GM18498 (cell line): ENCODE measurements at regions not wholly inside any gene's neighbourhood (a gene's known extent, or its start where the extent isn't known, plus 50 kb on each side); places are given as distances from the start of the nearest gene placed in this dataset.
"Not testable (repeated sequence)": the region's sequence is repeated elsewhere in the genome, so short reads cannot be mapped to it uniquely, and the experiment has no call there.

Experiments
- ATAC-seq: cut with Tn5 transposase; IDR thresholded peaks from one replicate; pipeline ENCODE4 v1.9.1; 2021; ENCODE audit warnings: mild to moderate bottlenecking, moderate library complexity; ENCODE audit not compliant: unreplicated experiment

DNA sequence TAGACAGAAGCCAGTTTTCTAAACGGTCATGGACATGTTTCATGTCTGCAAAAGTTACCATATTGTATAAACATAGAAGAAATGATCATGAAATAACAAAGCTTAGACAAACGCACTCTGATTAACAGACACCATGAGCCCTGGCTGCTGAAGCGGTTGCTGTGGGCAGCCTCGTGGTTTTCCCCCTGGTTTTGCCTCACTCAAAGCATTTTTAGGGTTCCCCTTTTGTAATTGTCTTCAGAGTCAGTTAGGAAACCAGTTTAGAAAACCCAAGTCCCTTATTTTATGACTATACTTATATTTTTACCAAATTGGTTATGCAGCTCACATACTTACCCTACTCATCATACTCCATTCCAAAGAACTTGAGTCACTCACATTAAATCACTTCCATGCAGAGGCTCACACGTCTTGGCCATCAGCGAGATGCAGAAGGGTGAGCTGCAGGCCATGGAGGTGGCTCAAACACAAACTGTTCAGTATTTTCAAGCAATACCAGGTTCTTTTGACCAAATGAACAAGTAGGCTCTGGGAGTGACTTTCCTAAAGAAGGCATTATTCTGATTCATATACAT lies 105.6 kb upstream of the SALL3 start:
- ATAC-seq, result no peak

- no peak for ATAC-seq
Observed at GRCh38 chr18:78875016-78875777, 104.4 kb upstream of the SALL3 start.

GRCh38 chr18:78875778-78876650 lies 103.6 kb upstream of the SALL3 start:
- ATAC-seq, result no peak

DNA sequence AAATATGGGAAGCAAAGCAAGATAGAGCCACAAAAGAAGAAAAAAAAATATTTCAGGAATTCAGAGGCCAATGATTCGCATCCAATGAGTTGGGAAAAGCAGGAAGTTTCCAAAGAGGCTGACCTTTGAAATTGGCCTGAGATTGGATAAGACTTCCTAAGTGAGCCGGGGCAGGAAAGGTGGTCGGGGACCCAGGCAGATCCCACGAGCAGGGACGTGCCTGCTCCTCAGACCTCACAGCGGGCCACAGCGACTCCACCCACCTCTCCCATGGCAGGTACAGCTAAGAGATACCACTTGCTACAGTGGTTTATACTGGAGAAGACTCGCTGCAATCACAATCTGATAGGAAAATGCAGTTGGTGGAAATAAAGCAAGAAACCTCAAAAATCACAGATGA lies 102.8 kb upstream of the SALL3 start:
- no peak for ATAC-seq

DNA sequence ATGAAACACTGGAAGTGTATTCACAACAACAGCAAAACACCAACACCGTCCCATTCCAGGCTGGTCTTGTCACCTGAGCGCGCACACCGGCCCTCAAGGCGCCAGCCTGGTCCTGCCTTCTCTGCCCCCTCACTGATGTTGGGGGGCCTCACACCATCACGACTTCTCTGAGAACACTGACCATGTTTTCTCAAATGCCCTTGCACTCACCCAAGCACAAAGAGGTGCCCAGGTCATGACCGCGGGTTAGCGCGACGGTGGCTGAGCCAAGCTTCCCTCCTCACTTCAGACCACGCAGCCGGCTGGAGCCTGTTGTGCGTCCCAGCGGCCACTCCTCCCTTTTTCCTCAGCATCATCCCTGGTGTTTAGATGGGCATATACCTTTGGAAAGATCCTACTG lies 101.3 kb upstream of the SALL3 start:
- no peak for ATAC-seq

- not testable (repeated sequence) for ATAC-seq
Observed at GRCh38 chr18:78879072-78879883, 100.3 kb upstream of the SALL3 start.

DNA sequence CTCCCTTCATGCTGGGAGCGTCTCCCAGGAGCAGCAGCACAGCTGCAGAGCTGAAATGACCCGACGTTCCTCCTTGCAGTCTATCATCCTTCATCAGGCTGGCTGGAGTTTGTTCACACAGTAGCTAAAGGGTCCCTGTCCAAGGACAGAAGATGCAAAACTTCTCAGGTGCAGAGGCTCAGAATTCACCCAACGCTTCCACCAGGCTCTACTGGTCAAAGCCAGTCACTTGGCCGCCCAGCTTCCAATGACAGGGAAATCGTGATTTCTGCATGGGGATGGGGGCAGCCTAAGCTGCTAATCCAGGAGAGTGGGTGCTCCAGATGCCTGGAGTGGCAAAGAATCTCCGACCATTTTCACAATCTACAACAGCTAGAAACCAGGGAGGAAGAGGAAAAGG lies 97.0 kb upstream of the SALL3 start:
- no peak for ATAC-seq

- ATAC-seq, result no peak
Observed at GRCh38 chr18:78883501-78883900, 96.1 kb upstream of the SALL3 start.

GRCh38 chr18:78884502-78884901 lies 95.1 kb upstream of the SALL3 start:
- ATAC-seq, result no peak

GRCh38 chr18:78889250-78889649 lies 90.4 kb upstream of the SALL3 start:
- ATAC-seq, result no peak

- no peak for ATAC-seq
Observed at GRCh38 chr18:78890388-78890787, 89.2 kb upstream of the SALL3 start.

DNA sequence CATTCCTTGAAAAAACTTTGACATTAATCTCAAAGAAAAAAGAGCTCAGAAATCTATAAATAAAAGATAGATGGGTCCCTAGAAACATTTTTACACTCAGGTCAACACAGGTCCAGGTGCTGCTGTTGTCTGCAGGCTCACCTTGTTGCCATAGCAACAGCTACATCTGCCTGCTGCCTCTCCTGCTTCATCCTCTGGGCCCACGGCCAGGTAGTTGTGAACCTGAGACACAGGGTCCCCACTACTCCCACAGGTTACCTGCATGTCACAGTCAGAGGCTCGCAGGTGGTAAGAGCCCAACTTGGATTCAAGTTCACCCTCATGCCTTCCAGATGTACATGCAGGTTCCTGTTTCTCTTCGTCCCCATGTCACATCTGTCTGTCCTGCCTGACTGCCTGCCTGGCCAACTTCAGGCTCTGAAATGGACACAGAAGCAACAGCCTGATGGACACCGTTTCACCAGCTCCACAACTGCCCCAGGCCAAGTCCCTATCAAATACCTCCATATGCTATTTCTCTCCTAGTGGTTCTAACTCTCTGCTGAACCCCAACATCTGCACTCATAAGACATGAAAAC lies 88.3 kb upstream of the SALL3 start:
- ATAC-seq, result no peak

DNA sequence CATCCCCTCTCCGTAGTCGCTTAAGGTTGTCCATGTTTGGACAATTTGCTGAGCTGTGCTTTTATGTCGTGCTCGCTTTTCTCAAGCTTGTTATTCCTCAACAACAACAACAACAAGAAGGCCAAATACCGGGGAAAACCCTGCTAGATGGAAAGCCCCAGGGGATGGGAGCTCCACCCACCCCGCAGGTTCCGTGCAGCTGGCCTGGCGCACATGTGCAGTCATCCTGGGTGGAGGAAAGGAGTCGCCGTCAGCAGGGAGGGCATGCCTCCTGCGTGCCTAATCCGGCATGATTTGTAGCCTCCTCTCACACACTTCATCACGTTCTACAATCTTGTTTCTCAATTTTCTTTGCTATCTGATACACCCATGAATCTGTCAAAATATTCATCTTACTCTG lies 87.4 kb upstream of the SALL3 start:
- ATAC-seq, result no peak

DNA sequence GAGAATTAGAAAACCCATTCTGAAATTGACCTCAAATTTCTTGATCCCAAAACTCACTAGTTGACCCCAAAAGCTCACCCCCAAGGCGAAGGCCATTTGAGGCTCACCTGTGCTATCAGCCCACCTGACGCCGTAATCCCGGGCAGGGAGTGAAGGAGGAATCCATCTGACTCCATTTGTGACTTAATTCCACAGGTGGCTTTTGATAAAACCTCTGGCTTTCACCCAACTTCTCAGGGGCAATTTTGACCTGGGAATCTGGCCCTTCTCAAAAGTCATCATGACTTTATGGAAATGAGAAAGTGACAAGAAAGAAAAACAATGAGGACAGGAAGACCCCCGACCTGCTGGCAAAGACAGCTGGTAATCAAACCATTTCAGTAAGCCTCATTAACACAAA lies 86.9 kb upstream of the SALL3 start:
- no peak for ATAC-seq

DNA sequence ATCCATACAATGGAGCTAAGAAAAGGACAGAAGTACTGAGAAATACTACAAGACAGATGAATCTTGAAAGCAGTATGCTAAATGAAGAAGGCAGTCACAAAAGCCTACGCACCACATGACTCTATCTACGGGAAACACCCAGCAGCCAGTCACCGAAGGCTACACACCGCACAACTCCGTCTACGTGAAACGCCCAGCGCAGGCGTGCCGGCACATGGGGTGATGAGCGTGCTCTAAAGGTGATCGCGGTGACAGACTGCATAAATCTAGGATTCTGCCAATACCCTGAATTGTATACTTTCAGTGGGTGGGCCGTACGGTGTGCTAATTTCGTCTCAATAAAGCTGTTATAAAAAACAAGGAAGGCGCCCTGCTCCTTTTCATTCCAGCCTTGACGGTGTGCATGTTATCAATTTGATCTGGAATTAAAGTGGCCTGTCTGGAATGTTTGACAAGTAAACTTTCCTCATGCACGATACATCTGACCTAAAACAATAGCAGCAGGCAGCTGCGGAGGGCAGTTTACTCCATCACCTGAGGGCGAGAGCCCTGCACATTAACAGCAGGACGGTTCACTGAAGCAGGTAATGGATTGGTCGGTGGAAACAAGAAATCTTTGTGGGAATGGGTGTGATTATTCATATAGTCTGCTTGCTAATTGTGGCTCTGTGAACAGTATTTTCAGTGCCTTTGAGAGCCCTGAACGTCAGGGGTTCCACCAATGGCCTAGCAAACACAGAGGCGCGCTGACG lies 86.2 kb upstream of the SALL3 start:
- no peak for ATAC-seq

DNA sequence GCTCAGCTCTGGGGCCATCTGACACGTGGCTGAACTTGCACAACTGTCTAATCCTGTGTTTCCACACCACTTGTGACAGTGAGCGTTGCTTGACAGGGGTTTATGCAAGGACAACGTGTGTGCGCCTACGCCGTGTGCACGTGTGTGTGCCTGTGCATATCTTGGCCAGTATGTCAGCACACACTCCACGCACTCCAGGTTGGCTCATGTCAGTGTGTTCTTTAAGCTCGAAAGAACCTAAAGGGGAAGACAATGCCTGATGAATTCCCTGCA lies 85.6 kb upstream of the SALL3 start:
- no peak for ATAC-seq

- ATAC-seq, result no peak
Observed at GRCh38 chr18:78895207-78896001, 84.2 kb upstream of the SALL3 start.

- ATAC-seq, result no peak
Observed at GRCh38 chr18:78896111-78896905, 83.3 kb upstream of the SALL3 start.

GRCh38 chr18:78898066-78898465 lies 81.6 kb upstream of the SALL3 start:
- ATAC-seq, result no peak
